H4 (cell line): ENCODE measurements at regions not wholly inside any gene's neighbourhood (a gene's known extent, or its start where the extent isn't known, plus 50 kb on each side); places are given as distances from the start of the nearest gene placed in this dataset.
"Not testable (repeated sequence)": the region's sequence is repeated elsewhere in the genome, so short reads cannot be mapped to it uniquely, and the experiment has no call there.

Experiments used
- DNase-seq: peaks from one replicate; pipeline ENCODE4 v3.0.0-alpha.2; 2015; ENCODE audit warnings: low spot score

DNA sequence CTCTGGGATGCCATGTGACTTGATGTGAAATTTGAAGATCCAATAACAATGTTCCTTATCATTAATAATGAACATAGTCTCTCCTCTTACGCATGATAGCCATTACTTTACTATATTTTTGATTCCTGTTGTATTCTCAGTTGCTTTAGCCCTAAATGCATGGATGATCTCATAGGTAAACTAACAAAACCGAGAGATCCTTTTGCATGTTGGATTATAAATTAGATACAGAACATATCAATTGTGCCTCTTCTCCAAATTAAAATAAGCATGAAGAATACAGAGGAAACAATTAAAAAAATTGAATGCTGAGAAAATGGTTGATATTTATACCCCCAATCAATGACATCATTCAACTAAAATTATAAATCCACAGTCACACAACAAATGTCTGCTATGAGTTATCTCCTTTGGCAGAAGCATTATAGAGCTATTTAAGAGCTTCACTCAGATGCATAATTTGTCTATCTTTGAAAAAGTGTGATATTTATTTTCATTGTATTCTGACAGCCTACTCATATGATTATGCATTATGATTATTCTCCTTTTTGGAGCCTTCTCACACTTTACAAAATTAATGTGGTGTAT, 386.4 kb upstream of the STXBP6 start:
- no peak for DNase-seq

- DNase-seq = peak; percentile 5
These were observed 381.5 kb upstream of the STXBP6 start for GRCh38 chr14:25431211-25432076.

DNA sequence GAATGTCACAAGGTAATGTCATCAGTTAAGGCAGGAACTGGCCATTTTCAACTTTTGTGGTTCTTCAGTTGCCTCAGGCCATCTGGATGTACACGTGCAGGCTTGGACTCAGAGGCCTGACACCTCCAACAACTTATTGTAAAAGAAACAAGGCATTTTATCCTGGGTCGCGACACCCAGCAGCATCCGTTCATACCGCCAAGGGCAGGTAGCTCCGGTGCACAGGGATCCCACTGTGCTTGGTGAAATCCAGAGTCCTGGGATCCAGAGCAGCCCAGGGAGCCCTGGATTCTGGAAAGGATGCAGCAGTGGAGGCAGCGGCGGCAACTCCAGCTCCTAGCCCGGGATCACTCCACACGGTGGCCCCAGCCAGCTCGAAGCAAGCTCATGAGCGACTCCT, 380.9 kb upstream of the STXBP6 start:
- no peak for DNase-seq

DNA sequence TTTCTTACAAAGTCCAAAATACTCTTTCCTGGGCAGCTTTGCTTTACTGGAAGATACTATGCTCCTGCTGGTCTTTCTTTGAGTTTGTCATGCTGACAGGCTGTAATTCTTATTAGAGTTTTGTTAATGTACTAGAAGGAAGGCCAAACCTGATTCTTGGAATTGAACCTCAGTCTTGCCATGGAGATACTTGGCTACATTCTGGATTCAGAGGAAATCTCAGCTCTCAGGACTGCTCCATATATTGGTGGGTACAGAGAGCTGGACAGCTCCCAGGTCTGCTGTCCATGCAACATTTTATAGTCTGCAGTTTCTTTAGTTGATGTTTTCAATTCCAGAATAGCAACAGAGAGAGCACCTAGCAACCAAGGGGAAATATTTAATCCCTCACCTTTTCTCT, 363.1 kb upstream of the STXBP6 start:
- no peak for DNase-seq

DNA sequence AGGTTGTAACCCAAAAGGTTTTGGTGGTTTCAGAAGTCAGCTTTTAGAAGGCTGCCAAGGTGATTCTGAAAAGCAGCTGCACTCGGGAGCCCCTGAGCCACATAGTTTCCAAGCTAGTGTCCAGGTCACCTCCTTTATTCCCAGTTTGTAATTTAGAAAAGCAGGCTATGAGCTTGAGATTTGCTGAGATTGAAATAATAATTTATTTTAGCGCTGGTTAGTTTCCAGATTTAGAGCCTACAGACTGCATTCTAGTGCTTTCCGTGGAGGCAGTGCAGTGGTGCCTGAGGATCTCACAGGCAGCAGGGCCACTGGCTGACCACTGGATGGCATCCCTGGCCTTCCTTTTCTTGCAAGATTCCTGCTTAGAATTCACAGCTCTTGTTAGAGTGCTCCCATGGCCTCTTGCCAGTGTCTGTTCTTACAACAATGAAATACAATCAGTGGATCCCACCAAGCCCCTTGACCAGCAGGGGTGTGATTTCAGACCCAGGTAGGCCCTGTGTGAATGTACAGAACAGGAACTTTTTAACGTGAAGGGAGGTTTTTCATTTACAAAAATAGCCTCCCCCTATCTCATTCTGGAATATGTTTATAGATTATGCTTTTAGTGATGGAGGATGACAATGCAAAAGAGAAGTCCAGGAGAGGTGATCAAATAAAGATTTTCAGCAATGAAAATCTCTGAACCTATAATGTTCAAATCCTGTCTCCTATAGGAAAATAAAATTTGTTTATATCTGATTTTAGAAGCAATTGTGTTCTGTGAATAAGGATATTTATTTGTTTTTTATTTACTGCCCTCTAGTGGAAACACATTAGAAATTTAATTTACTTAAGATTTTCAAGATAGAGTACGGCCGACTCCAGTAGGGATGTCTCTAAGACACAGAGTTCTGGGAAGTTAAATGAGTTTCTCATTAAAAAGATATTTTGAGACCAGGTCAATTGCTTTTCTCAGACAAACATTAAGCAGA, 362.1 kb upstream of the STXBP6 start:
- DNase-seq = peak; percentile 16

GRCh38 chr14:25406818-25407217, 356.9 kb upstream of the STXBP6 start:
- DNase-seq = peak; percentile 30

DNA sequence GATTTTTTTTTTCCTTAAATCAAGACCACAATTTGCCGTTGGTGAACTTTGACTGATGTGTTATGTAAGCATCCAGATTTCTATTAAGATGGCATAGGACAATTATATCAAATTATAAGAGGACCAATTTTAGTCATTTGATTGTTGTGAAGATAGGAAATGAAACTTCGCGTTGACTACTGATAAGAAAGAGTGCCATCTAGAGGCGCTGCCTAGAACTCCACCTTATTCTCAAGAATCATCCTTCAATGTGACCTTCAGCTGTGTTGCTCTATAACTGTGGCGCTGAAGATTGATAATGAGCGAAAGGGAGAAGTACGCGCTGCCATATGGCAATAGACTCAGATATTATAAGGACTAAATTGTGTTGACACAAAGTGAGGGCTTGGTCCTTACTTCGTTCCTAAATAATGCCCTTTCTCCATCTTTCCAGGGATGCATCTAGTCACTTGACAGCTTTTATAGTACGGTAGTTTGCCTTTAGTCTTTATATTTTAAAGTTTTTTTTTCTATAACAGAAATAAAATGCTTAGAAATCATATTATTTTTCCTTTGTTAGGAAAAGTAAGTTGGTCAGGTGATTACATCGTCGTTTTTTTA, 350.8 kb upstream of the STXBP6 start:
- DNase-seq = peak; percentile 24

DNA sequence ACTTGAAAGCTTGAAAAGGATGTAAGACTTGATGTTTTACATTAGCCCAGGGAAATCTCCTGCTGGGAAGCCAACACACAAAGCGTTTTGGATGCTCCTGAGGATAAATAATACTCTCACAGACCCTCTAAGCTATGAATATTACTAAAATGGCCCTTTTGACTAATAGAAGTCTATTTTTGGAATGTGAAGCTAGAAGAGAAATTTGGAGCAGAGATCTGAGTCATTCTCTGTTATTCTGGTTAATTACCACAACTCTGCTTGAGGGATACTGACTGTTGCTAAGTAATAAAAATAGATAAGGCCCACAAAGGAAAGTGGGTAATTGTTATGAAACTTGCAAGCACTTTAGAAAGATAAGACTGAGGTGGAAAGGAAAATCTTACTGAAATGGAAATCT, 346.2 kb upstream of the STXBP6 start:
- DNase-seq = no peak

- DNase-seq = no peak
These were observed 344.9 kb upstream of the STXBP6 start for GRCh38 chr14:25394791-25395391.

- no peak for DNase-seq
These were observed 344.4 kb upstream of the STXBP6 start for GRCh38 chr14:25394356-25394755.

DNA sequence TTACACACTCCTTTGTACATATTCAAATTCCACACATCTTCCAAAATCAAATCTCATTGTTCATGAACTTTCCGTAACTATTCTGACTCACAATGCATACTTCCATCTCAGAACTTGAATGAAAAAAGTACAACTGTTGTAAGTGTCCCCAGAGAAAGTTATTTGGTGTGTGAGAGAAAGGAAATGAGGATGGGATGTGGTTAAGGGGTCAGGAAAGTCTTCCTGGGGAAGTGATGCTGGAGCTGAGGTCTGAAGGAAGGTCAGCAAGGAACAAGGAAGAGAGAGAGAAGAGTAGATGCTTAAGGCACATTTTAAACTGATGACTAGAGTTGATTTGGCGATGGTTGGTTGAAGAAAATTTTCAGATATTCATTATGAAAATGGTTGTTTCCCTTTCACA, 340.0 kb upstream of the STXBP6 start:
- DNase-seq = no peak

- DNase-seq = peak; percentile 16
These were observed 331.6 kb upstream of the STXBP6 start for GRCh38 chr14:25381498-25381897.

GRCh38 chr14:25375639-25376038, 325.7 kb upstream of the STXBP6 start:
- no peak for DNase-seq

DNA sequence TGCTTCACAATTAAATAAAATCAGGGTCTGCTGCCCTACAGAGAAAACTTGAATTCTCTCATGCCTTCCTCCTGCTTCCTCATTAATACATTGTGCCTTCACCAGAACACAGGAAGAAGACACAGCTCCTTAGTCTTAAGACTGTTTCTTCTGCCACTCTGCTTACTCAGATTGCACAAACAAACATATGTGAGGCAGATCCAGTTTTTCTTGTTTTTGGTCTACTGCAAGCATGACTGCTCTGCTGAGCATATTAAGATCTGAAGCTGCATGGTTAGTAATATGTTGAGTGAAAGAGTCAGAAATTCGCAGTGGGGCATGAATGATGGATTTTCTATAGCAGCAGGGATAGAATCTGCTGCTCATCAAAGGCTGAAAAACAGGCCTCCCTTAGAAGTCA, 321.1 kb upstream of the STXBP6 start:
- no peak for DNase-seq

DNA sequence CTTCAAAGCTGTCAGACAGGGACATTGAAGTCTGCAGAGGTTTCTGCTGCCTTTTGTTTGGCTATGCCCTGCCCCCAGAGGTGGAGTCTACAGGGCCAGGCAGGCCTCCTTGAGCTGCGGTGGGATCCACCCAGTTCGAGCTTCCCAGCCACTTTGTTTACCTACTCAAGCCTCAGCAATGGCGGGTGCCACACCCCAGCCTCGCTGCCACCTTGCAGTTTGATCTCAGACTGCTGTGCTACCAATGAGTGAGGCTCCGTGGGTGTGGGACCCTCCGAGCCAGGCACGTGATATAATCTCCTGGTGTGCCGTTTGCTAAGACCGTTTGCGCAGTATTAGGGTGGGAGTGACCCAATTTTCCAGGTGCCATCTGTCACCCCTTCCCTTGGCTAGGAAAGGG, 320.1 kb upstream of the STXBP6 start:
- DNase-seq = not testable (repeated sequence)

DNA sequence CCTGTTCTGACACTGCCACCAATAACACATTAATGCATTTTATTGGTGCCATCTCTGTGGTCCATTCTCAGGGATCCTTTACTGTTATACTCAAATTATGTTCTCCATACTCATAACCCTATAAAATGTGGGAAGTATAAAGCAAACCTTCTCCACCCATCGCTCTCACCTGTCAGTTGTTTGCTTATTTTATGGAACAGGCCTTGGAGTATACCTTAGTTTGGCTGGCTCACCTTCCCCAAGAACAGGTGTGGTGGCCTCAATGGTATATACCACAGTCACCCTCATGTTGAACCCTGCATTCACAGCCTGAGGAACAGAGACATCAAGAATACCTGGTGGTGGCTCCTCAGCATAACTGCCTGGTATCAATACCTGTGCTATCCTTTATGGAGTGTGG, 308.4 kb upstream of the STXBP6 start:
- DNase-seq = no peak

DNA sequence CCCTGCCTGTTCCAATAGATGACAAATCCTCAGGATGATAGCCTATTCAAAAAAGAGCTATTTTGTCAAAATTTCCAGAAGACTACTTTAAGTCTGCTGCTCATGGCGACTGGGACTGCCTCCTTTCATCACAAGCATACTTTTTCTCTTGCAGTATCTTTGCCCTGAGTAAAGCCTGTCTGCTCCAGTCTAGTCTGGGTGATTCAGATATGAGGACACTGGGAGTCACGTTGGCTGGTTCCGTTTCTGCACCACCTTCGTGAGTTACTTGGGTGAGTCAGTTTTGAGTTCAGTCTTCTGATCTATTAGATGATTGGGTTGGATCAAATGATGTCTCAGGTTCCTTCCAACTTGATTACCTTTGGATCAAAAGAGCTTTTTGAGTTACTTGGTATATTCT, 301.3 kb upstream of the STXBP6 start:
- DNase-seq = no peak

DNA sequence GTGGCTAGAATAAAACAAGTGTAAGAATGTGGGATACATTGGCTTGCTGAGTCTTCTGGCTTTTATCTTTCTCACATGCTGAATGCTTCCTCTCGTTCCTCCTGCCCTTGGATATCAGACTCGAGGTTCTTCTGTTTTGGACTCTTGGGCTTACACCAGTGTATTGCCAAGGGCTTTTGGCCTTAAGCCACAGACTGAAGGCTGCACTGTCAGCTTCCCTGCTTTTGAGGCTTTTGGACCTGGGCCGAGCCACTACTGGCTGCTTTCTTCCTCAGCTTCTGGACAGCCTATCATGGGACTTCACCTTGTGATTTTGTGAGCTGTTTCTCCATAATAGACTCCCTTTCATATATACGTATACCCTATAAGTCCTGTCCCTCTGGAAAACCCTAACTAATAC, 300.9 kb upstream of the STXBP6 start:
- DNase-seq = no peak

DNA sequence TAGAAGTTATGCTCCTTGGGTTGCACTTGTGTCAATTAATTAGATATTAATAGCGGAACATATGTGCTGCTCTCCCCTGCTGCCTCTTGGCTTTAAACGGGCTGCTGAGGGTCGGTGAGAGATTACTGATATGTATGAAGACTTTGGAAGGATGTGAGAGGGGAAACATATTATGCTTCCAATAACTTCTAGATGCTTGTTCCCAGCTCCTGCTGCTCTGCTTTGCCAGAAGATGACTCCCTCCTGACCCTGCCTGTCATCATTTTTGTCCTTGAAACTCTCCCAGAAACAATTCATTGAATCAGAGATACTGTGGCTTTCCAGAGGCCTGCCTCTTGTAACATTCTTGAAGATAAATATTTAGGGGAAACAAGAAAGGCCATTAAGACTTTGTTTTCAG, 300.1 kb upstream of the STXBP6 start:
- DNase-seq = no peak

DNA sequence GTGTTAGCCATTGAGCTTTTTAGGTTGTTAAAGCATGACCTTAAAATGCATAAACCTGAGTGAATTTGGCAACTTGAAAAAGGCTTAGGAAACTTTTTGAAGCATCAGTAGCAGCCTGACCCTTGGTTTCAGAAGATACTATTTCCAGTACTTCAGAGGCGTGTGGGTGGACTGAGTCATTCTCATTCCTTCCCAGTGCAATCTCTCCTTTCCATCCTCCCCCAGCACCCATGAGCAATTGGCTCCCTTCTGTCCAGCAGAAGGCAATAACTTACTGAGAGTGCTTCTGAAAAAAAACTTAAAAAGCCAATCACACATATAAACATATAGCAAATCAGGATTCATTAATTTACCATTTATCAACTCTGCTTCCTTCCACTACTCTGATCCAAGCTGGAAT, 299.3 kb upstream of the STXBP6 start:
- DNase-seq = no peak

DNA sequence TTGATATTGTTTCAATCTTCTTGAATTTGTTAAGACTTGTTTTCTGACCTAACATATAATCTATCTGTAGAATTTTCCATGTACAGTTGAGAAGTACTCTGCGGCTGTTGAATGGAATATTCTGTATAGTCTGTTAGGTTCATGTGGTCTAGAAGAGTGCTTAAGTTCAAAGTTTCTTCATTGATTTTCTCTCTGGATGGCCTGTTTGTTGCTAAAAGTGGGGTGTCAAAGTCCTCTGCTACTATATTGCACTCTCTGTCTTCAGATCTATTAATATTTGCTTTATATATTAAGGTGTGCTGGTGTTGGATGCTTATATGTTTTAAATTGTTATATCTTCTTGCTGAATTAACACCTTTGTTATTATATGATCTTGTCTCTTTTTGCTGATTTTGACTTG, 290.9 kb upstream of the STXBP6 start:
- no peak for DNase-seq

- DNase-seq = no peak
These were observed 272.8 kb upstream of the STXBP6 start for GRCh38 chr14:25322784-25323183.
